ENCODE measurements at regions not wholly inside any gene's neighbourhood (a gene's known extent, or its start where the extent isn't known, plus 50 kb on each side); places are given as distances from the start of the nearest gene placed in this dataset.
"Not testable (repeated sequence)": the region's sequence is repeated elsewhere in the genome, so short reads cannot be mapped to it uniquely, and the experiment has no call there.

GRCh38 chr17:53464396-53464795 lies 358.3 kb upstream of the KIF2B start:
- TF ChIP-seq BRCA1, HNF1B (CRISPR knock-in tag; IDR thresholded peaks at IDR 0.05): not testable (repeated sequence)

Data from HepG2 (cell line).